GM23338 (cell line): ENCODE measurements at regions not wholly inside any gene's neighbourhood (a gene's known extent, or its start where the extent isn't known, plus 50 kb on each side); places are given as distances from the start of the nearest gene placed in this dataset.
A peak's percentile ranks its signal among the peaks of the same experiment; 100 is the strongest.

Source experiments
- ATAC-seq: fragments of 200-7000 bp; cut with Tn5 transposase; 3 replicates; pipeline ENCODE4 v1.9.1; 2020
- DNase-seq: peaks from one replicate; pipeline ENCODE4 v3.0.0-alpha.2; 2015; ENCODE audit warnings: low spot score
- H2AFZ ChIP-seq: fragments of 200-600 bp; sonication (generic); 2 replicates; pipeline ENCODE4 v1.8.0; 2016; ENCODE audit warnings: antibody characterized with exemption, mild to moderate bottlenecking, moderate library complexity
- H3F3A ChIP-seq: fragments of 200-600 bp; sonication (generic); replicated peaks from 2 replicates; pipeline ENCODE4 v1.8.0; 2017; ENCODE audit warnings: antibody characterized with exemption, mixed run types, low read depth
- H3K27ac ChIP-seq: fragments of 200-600 bp; sonication (generic); 2 replicates; pipeline ENCODE4 v1.6.1; 2016; ENCODE audit warnings: low read depth
- H3K27me3 ChIP-seq: fragments of 200-600 bp; sonication (generic); 2 replicates; pipeline ENCODE4 v1.8.0; 2016; ENCODE audit warnings: mild to moderate bottlenecking, mixed run types, moderate library complexity; ENCODE audit not compliant: insufficient read depth
- H3K36me3 ChIP-seq: fragments of 200-600 bp; sonication (generic); 2 replicates; pipeline ENCODE4 v1.8.0; 2016; ENCODE audit warnings: mild to moderate bottlenecking; ENCODE audit not compliant: insufficient read depth
- H3K4me1 ChIP-seq: fragments of 200-600 bp; sonication (generic); 2 replicates; pipeline ENCODE4 v1.8.0; 2016; ENCODE audit warnings: mild to moderate bottlenecking, moderate library complexity; ENCODE audit not compliant: insufficient read depth
- H3K4me2 ChIP-seq: fragments of 200-600 bp; sonication (generic); 2 replicates; pipeline ENCODE4 v1.7.1; 2017; ENCODE audit warnings: mixed run types
- H3K4me3 ChIP-seq: fragments of 200-600 bp; sonication (generic); 2 replicates; pipeline ENCODE4 v1.6.1; 2016; ENCODE audit warnings: mixed run types
- H3K79me2 ChIP-seq: fragments of 200-600 bp; sonication (generic); replicated peaks from 2 replicates; pipeline ENCODE4 v1.8.0; 2017; ENCODE audit warnings: mild to moderate bottlenecking; ENCODE audit not compliant: insufficient read depth
- H3K9me2 ChIP-seq: fragments of 200-600 bp; sonication (generic); 2 replicates; pipeline ENCODE4 v1.8.0; 2017; ENCODE audit not compliant: insufficient read depth
- H4K20me1 ChIP-seq: fragments of 200-600 bp; sonication (generic); replicated peaks from 2 replicates; pipeline ENCODE4 v1.8.0; 2017; ENCODE audit warnings: mild to moderate bottlenecking; ENCODE audit not compliant: insufficient read depth
- H3K27ac Mint-ChIP-seq: 2 replicates; pipeline ENCODE4 v1.8.0; 2020; ENCODE audit warnings: inconsistent platforms, mild to moderate bottlenecking, moderate library complexity, mixed read lengths
- H3K27me3 Mint-ChIP-seq: 3 replicates; pipeline ENCODE4 v1.8.0; 2022; ENCODE audit warnings: low read depth, mild to moderate bottlenecking, moderate library complexity, mixed read lengths, inconsistent platforms; ENCODE audit not compliant: insufficient read depth, poor library complexity
- H3K36me3 Mint-ChIP-seq: 3 replicates; pipeline ENCODE4 v1.8.0; 2021; ENCODE audit warnings: low read depth, mild to moderate bottlenecking, inconsistent platforms, moderate library complexity, mixed read lengths
- H3K4me1 Mint-ChIP-seq: 3 replicates; pipeline ENCODE4 v1.8.0; 2020; ENCODE audit warnings: mild to moderate bottlenecking, inconsistent platforms, mixed read lengths
- H3K4me3 Mint-ChIP-seq: 3 replicates; pipeline ENCODE4 v1.8.0; 2021; ENCODE audit warnings: moderate library complexity, mild to moderate bottlenecking, inconsistent platforms, mixed read lengths
- H3K9me3 Mint-ChIP-seq: 3 replicates; pipeline ENCODE4 v1.8.0; 2020; ENCODE audit warnings: moderate library complexity, mild to moderate bottlenecking, inconsistent platforms, mixed read lengths
- ZNF331 ChIP-seq: fragments of 250-450 bp; sonication (Bioruptor Pico); IDR thresholded peaks from 2 replicates; pipeline ENCODE4 v1.5.0; 2020; ENCODE audit warnings: low read depth, mild to moderate bottlenecking, moderate library complexity
- TF ChIP-seq, protein P1 (sequence below): fragments of 250-450 bp; sonication (Bioruptor Pico); IDR thresholded peaks from 2 replicates; pipeline ENCODE4 v1.5.0; 2020; ENCODE audit warnings: mild to moderate bottlenecking, moderate library complexity
- TF ChIP-seq, protein P2 (sequence below), 2 experiments: fragments of 200-600 bp in 1 of 2; sonication (generic) in 1 of 2; conservative IDR thresholded peaks; 2 replicates each; pipeline versions ENCODE4 v1.5.1 to v1.6.1; 2016 to 2017; ENCODE audit warnings: antibody characterized with exemption in 2 of 2, low read depth in 2 of 2, mild to moderate bottlenecking in 2 of 2, moderate library complexity in 1 of 2

DNA sequence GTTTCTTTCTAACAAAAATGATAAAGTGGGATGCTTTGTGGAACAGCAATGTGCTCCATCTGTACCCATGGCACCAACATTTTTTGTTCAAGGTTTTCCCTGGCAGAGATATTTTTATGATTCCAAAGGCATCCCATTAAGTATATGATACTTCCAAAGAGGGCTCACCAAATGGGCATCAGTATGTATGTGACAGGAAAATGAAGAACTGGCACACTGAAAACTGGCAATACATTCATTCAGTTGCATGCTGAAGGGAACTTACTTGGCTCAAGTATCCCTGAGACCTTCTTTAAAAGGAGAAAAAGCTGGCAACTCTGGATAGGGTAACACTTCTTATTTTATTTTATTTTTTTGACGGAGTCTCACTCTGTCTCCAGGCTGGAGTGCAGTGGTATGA lies 249.8 kb downstream of the IL20RB start (continued):
- TF ChIP-seq, protein P1, sequence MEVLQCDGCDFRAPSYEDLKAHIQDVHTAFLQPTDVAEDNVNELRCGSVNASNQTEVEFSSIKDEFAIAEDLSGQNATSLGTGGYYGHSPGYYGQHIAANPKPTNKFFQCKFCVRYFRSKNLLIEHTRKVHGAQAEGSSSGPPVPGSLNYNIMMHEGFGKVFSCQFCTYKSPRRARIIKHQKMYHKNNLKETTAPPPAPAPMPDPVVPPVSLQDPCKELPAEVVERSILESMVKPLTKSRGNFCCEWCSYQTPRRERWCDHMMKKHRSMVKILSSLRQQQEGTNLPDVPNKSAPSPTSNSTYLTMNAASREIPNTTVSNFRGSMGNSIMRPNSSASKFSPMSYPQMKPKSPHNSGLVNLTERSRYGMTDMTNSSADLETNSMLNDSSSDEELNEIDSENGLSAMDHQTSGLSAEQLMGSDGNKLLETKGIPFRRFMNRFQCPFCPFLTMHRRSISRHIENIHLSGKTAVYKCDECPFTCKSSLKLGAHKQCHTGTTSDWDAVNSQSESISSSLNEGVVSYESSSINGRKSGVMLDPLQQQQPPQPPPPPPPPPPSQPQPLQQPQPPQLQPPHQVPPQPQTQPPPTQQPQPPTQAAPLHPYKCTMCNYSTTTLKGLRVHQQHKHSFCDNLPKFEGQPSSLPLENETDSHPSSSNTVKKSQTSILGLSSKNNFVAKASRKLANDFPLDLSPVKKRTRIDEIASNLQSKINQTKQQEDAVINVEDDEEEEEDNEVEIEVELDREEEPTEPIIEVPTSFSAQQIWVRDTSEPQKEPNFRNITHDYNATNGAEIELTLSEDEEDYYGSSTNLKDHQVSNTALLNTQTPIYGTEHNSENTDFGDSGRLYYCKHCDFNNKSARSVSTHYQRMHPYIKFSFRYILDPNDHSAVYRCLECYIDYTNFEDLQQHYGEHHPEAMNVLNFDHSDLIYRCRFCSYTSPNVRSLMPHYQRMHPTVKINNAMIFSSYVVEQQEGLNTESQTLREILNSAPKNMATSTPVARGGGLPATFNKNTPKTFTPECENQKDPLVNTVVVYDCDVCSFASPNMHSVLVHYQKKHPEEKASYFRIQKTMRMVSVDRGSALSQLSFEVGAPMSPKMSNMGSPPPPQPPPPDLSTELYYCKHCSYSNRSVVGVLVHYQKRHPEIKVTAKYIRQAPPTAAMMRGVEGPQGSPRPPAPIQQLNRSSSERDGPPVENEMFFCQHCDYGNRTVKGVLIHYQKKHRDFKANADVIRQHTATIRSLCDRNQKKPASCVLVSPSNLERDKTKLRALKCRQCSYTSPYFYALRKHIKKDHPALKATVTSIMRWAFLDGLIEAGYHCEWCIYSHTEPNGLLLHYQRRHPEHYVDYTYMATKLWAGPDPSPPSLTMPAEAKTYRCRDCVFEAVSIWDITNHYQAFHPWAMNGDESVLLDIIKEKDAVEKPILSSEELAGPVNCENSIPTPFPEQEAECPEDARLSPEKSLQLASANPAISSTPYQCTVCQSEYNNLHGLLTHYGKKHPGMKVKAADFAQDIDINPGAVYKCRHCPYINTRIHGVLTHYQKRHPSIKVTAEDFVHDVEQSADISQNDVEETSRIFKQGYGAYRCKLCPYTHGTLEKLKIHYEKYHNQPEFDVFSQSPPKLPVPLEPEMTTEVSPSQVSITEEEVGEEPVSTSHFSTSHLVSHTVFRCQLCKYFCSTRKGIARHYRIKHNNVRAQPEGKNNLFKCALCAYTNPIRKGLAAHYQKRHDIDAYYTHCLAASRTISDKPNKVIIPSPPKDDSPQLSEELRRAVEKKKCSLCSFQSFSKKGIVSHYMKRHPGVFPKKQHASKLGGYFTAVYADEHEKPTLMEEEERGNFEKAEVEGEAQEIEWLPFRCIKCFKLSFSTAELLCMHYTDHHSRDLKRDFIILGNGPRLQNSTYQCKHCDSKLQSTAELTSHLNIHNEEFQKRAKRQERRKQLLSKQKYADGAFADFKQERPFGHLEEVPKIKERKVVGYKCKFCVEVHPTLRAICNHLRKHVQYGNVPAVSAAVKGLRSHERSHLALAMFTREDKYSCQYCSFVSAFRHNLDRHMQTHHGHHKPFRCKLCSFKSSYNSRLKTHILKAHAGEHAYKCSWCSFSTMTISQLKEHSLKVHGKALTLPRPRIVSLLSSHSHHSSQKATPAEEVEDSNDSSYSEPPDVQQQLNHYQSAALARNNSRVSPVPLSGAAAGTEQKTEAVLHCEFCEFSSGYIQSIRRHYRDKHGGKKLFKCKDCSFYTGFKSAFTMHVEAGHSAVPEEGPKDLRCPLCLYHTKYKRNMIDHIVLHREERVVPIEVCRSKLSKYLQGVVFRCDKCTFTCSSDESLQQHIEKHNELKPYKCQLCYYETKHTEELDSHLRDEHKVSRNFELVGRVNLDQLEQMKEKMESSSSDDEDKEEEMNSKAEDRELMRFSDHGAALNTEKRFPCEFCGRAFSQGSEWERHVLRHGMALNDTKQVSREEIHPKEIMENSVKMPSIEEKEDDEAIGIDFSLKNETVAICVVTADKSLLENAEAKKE = no peak

DNA sequence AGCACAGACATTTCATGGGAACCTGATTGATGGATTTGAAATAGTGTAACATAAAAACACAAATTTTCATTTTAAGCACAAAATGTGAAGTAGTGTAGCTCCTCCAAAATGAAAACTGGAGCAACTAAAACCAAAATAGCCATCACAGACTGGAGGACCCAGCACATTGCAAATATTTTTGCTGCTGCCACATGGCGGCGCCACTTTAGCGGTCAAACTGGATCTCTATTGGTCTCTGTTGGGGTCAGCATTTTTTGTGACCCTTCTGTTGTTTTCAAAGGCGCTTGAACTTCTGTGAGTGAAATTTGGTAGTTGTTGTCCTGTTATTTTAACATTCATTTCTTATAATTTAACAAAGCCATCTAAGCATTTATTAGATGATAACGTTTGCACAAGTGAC lies 259.9 kb downstream of the IL20RB start:
- H3K9me3 Mint-ChIP-seq = 0 out of 3 replicates have a peak, but pooled peaks cover 4% of the 10 kb centered on the region
- H3K9me2 ChIP-seq = no peaks in the 10 kb centered on the region

More for the DNA sequence above, 259.9 kb downstream of the IL20RB start:
- Mint-ChIP-seq H3K27me3 (peaks cover 1% of the 10 kb centered on the region), H3K36me3 (no peaks in the 10 kb centered on the region), H3K4me1 (no peaks in the 10 kb centered on the region), H3K27ac (no peak overlapping the region), H3K4me3 (no peak overlapping the region)
- Histone ChIP-seq H3K4me2 (no peak overlapping the region), H3K36me3 (no peaks in the 10 kb centered on the region), H4K20me1 (no peaks in the 10 kb centered on the region), H3K4me1 (no peaks in the 10 kb centered on the region), H3K27me3 (no peaks in the 10 kb centered on the region), H3K27ac (no peak overlapping the region), H3K4me3 (no peak overlapping the region), H3F3A (no peaks in the 10 kb centered on the region), H3K79me2 (no peaks in the 10 kb centered on the region), H2AFZ (peak overlapping the region; percentile 67; the same call in 1 of the 2 replicates)
- ATAC-seq (peak; percentile 86), DNase-seq (peak; percentile 78)
- no peak for TF ChIP-seq ZNF331 (CRISPR knock-in tag)
- TF ChIP-seq, protein P2, sequence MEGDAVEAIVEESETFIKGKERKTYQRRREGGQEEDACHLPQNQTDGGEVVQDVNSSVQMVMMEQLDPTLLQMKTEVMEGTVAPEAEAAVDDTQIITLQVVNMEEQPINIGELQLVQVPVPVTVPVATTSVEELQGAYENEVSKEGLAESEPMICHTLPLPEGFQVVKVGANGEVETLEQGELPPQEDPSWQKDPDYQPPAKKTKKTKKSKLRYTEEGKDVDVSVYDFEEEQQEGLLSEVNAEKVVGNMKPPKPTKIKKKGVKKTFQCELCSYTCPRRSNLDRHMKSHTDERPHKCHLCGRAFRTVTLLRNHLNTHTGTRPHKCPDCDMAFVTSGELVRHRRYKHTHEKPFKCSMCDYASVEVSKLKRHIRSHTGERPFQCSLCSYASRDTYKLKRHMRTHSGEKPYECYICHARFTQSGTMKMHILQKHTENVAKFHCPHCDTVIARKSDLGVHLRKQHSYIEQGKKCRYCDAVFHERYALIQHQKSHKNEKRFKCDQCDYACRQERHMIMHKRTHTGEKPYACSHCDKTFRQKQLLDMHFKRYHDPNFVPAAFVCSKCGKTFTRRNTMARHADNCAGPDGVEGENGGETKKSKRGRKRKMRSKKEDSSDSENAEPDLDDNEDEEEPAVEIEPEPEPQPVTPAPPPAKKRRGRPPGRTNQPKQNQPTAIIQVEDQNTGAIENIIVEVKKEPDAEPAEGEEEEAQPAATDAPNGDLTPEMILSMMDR (conservative IDR thresholded peaks at IDR 0.05; ENCODE audit: low read depth in 2 of 2) = peak; percentile 87 to 91
